Right lobe of liver (tissue), 4 donors: ENCODE measurements at regions not wholly inside any gene's neighbourhood (a gene's known extent, or its start where the extent isn't known, plus 50 kb on each side); places are given as distances from the start of the nearest gene placed in this dataset.

Experiments used
- POLR2A ChIP-seq: fragments of 450-650 bp; IDR thresholded peaks from one replicate; pipeline ENCODE4 v1.6.1; 2017; ENCODE audit warnings: antibody characterized with exemption, mild to moderate bottlenecking
- TF ChIP-seq, protein P1 (sequence below), 4 donors: fragments of 200-600 bp in 3 of 4; fragments of 450-650 bp in 1 of 4; IDR thresholded peaks; one replicate each; pipeline versions ENCODE4 v1.5.1 to v1.8.0; 2016 to 2022; ENCODE audit warnings: antibody characterized with exemption in 4 of 4, mild to moderate bottlenecking in 2 of 4
- donor health status: DM: no; HTN: no; CAD: no.
- donor health status: DM: no; HTN: no; CAD: no.
- donor health status: DM: no; HTN: yes; CAD: no.

DNA sequence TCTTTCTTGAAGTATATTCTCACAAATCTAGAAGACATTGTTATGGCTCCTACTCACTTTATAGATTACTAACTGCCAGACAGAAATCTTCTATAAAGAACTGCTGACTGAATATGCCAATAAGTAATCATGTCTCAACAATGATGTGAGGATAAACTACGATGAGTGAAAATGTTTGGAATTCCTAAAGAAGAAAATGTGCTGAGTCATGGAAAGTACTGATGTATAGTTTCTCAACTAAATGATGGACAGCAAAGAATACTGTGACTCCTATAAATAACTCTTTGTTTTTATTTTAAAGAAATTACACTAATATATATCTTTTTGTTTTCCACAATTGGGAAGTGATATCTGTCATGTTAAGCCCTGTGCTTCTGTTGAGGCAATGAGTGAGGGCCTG, 232.9 kb downstream of the LNPK start:
- TF ChIP-seq, protein P1, sequence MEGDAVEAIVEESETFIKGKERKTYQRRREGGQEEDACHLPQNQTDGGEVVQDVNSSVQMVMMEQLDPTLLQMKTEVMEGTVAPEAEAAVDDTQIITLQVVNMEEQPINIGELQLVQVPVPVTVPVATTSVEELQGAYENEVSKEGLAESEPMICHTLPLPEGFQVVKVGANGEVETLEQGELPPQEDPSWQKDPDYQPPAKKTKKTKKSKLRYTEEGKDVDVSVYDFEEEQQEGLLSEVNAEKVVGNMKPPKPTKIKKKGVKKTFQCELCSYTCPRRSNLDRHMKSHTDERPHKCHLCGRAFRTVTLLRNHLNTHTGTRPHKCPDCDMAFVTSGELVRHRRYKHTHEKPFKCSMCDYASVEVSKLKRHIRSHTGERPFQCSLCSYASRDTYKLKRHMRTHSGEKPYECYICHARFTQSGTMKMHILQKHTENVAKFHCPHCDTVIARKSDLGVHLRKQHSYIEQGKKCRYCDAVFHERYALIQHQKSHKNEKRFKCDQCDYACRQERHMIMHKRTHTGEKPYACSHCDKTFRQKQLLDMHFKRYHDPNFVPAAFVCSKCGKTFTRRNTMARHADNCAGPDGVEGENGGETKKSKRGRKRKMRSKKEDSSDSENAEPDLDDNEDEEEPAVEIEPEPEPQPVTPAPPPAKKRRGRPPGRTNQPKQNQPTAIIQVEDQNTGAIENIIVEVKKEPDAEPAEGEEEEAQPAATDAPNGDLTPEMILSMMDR (IDR thresholded peaks at IDR 0.05), result no peak
- no peak for TF ChIP-seq POLR2A
